ENCODE measurements at regions not wholly inside any gene's neighbourhood (a gene's known extent, or its start where the extent isn't known, plus 50 kb on each side); places are given as distances from the start of the nearest gene placed in this dataset.

DNA sequence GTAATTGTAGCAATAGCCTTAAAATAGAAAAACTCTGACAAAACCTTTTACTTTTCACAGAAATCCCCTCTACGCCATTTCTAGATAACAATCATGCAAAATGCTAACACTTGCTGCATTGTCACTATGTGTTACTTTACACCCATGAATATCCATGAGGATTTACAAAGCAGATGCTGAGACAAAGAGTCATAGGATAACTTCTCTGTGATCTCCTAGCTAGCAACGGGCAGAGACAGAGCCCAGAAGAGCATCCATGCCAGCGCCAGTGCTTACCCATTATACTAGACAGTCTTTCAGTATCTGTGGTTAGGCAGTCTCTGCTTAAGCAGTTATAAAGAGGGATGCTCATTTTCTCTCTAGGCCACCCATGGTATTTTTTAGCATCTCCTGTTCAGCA, 474.1 kb downstream of the CAAP1 start:
- H3K4me3 ChIP-seq, result no peak overlapping the region
- intact Hi-C loops (cut with DNase I), result no loop called here
- WGBS, 2 donors, result 64 to 74% methylated on average over 3 of the region's 3 CpGs
- TF ChIP-seq CTCF (IDR thresholded peaks at IDR 0.05), result no peak
- no peak for ATAC-seq
- no peaks in the 10 kb centered on the region for H3K27me3 ChIP-seq
- no peak overlapping the region for H3K27ac ChIP-seq
- no peak for DNase-seq
- no peaks in the 10 kb centered on the region for H3K36me3 ChIP-seq
- no peaks in the 10 kb centered on the region for H3K9me3 ChIP-seq
- no peaks in the 10 kb centered on the region for H3K4me1 ChIP-seq

- 70% methylated on average over 3 of the region's 3 CpGs for WGBS, 2 donors
- intact Hi-C loops (cut with DNase I), result no loop called here
- no peak overlapping the region for H3K4me3 ChIP-seq
- DNase-seq (no peak), ATAC-seq (no peak)
- no peaks in the 10 kb centered on the region for H3K9me3 ChIP-seq
- H3K27me3 ChIP-seq, result no peaks in the 10 kb centered on the region
- H3K27ac ChIP-seq, result no peak overlapping the region
- no peak for TF ChIP-seq CTCF (IDR thresholded peaks at IDR 0.05)
- no peaks in the 10 kb centered on the region for H3K36me3 ChIP-seq
- no peaks in the 10 kb centered on the region for H3K4me1 ChIP-seq
These were observed 477.1 kb downstream of the CAAP1 start for GRCh38 chr9:26415528-26415927.

DNA sequence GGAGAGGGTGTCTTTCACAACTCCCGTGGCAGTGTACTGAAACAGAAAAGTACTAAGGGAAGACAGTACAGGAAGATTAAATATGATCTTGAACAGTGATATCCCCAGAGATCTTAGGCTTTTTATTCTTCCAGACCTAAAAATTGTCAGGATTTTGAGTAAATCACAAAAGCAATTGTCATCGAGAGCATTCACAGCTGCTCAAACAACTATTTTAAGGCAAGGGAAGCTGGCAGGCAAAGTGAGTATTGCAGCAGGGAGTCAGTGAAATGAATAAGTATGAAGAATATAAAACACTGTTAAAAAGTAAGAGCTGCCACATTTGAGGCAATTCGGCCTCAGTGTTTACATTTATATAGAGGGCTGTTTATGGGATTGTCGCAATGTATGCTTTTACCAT, 479.0 kb downstream of the CAAP1 start:
- Histone ChIP-seq H3K27ac (no peak overlapping the region), H3K9me3 (no peaks in the 10 kb centered on the region), H3K4me1 (no peaks in the 10 kb centered on the region), H3K27me3 (no peaks in the 10 kb centered on the region), H3K4me3 (no peak overlapping the region), H3K36me3 (no peaks in the 10 kb centered on the region)
- no peak for TF ChIP-seq CTCF (IDR thresholded peaks at IDR 0.05)
- 69% methylated on average over 4 of the region's 4 CpGs for WGBS, 2 donors
- intact Hi-C loops (cut with DNase I), result no loop called here
- ATAC-seq (no peak), DNase-seq (no peak)

GRCh38 chr9:26412446-26412845, 480.2 kb downstream of the CAAP1 start:
- Histone ChIP-seq H3K36me3 (no peaks in the 10 kb centered on the region), H3K9me3 (no peaks in the 10 kb centered on the region), H3K4me3 (no peak overlapping the region), H3K4me1 (no peaks in the 10 kb centered on the region), H3K27ac (no peak overlapping the region), H3K27me3 (no peaks in the 10 kb centered on the region)
- DNase-seq, result no peak
- 65 to 71% methylated on average over 1 of the region's 1 CpG for WGBS, 2 donors
- intact Hi-C loops (cut with DNase I), result no loop called here
- ATAC-seq, result no peak
- TF ChIP-seq CTCF (IDR thresholded peaks at IDR 0.05), result no peak

DNA sequence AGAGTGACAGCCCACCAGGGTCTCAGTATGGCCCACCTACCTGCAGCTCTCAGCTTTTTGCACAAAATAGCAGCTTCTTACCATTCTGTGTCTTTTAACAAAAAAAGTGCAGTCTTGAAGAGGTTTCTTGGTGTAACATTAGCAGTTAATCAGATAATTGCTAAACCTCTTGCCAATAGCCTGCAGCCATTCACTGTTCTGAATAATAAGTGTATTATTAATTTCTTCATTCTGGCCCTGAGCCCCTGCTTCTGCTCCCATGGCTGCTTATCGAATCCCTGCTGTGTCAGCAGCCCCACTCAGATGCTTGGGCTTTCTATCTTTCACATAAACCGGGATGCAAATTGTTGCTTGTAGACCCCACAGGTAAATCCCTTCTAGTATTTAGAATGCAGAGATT, 485.9 kb downstream of the CAAP1 start:
- no peak for DNase-seq
- Histone ChIP-seq H3K27me3 (no peaks in the 10 kb centered on the region), H3K4me1 (no peaks in the 10 kb centered on the region), H3K27ac (no peak overlapping the region), H3K4me3 (no peak overlapping the region), H3K9me3 (no peaks in the 10 kb centered on the region), H3K36me3 (no peaks in the 10 kb centered on the region)
- intact Hi-C loops (cut with DNase I), result no loop called here
- TF ChIP-seq CTCF (IDR thresholded peaks at IDR 0.05), result no peak
- 61 to 70% methylated on average over 2 of the region's 2 CpGs for WGBS, 2 donors
- no peak for ATAC-seq
